Mesendoderm (in vitro differentiated cells): ENCODE measurements at regions not wholly inside any gene's neighbourhood (a gene's known extent, or its start where the extent isn't known, plus 50 kb on each side); places are given as distances from the start of the nearest gene placed in this dataset.

ENCODE experiments used
- DNase-seq: peaks from one replicate; pipeline ENCODE4 v3.0.0; 2013
- H2AK5ac ChIP-seq: 2 replicates; pipeline ENCODE4 v1.6.1; 2013; ENCODE audit warnings: low read length, inconsistent platforms
- H2BK120ac ChIP-seq: 2 replicates; pipeline ENCODE4 v1.6.1; 2013; ENCODE audit warnings: low read depth, mild to moderate bottlenecking, low read length, moderate library complexity, mixed read lengths
- H2BK15ac ChIP-seq: replicated peaks from 2 replicates; pipeline ENCODE4 v1.6.1; 2013; ENCODE audit warnings: low read depth, mild to moderate bottlenecking, moderate library complexity
- H2BK5ac ChIP-seq: 2 replicates; pipeline ENCODE4 v1.6.1; 2013; ENCODE audit warnings: low read length, inconsistent platforms
- H3K18ac ChIP-seq: 2 replicates; pipeline ENCODE4 v1.6.1; 2013; ENCODE audit warnings: mild to moderate bottlenecking, low read length, mixed read lengths
- H3K23ac ChIP-seq: one replicate; pipeline ENCODE4 v1.6.1; 2013; ENCODE audit warnings: low read length
- H3K27ac ChIP-seq: 2 replicates; pipeline ENCODE4 v1.5.1; 2013; ENCODE audit warnings: low read depth, mild to moderate bottlenecking, inconsistent platforms, low read length, moderate library complexity
- H3K27me3 ChIP-seq: 2 replicates; pipeline ENCODE4 v1.6.1; 2013; ENCODE audit warnings: low read length, control low read depth, mild to moderate bottlenecking, inconsistent platforms; ENCODE audit not compliant: insufficient read depth, poor library complexity
- H3K36me3 ChIP-seq: 2 replicates; pipeline ENCODE4 v1.6.1; 2013; ENCODE audit warnings: low read length, inconsistent platforms; ENCODE audit not compliant: control insufficient read depth, insufficient read depth
- H3K4ac ChIP-seq: one replicate; pipeline ENCODE4 v1.6.1; 2013; ENCODE audit warnings: low read depth, mild to moderate bottlenecking, low read length, moderate library complexity
- H3K4me1 ChIP-seq: 2 replicates; pipeline ENCODE4 v1.6.1; 2013; ENCODE audit warnings: low read depth, low read length, inconsistent platforms; ENCODE audit not compliant: control insufficient read depth
- H3K4me2 ChIP-seq: 2 replicates; pipeline ENCODE4 v1.6.1; 2013; ENCODE audit warnings: low read length
- H3K4me3 ChIP-seq: 2 replicates; pipeline ENCODE4 v1.5.1; 2013; ENCODE audit warnings: mild to moderate bottlenecking, low read length
- H3K56ac ChIP-seq: one replicate; pipeline ENCODE4 v1.6.1; 2013; ENCODE audit warnings: low read length
- H3K79me1 ChIP-seq: 2 replicates; pipeline ENCODE4 v1.6.1; 2013; ENCODE audit warnings: low read length, inconsistent platforms
- H3K79me2 ChIP-seq: 2 replicates; pipeline ENCODE4 v1.6.1; 2013; ENCODE audit warnings: mild to moderate bottlenecking, low read length; ENCODE audit not compliant: control insufficient read depth, insufficient read depth
- H3K9ac ChIP-seq: 2 replicates; pipeline ENCODE4 v1.6.1; 2013; ENCODE audit warnings: low read length, inconsistent platforms
- H4K5ac ChIP-seq: one replicate; pipeline ENCODE4 v1.6.1; 2013; ENCODE audit warnings: low read length
- H4K8ac ChIP-seq: one replicate; pipeline ENCODE4 v1.6.1; 2013; ENCODE audit warnings: low read depth, mild to moderate bottlenecking, control low read depth, low read length, moderate library complexity
- WGBS: extraction: QIAGEN DNeasy Blood & Tissue Kit; methylation state at CpG from one replicate; pipeline ENCODE4 v1.1.7; 2013; ENCODE audit warnings: low lambda C conversion rate, missing lambda C conversion rate; ENCODE audit not compliant: insufficient coverage; ENCODE audit errors: extremely low coverage; 5-methylcytosine and 5-hydroxymethylcytosine counted together

DNA sequence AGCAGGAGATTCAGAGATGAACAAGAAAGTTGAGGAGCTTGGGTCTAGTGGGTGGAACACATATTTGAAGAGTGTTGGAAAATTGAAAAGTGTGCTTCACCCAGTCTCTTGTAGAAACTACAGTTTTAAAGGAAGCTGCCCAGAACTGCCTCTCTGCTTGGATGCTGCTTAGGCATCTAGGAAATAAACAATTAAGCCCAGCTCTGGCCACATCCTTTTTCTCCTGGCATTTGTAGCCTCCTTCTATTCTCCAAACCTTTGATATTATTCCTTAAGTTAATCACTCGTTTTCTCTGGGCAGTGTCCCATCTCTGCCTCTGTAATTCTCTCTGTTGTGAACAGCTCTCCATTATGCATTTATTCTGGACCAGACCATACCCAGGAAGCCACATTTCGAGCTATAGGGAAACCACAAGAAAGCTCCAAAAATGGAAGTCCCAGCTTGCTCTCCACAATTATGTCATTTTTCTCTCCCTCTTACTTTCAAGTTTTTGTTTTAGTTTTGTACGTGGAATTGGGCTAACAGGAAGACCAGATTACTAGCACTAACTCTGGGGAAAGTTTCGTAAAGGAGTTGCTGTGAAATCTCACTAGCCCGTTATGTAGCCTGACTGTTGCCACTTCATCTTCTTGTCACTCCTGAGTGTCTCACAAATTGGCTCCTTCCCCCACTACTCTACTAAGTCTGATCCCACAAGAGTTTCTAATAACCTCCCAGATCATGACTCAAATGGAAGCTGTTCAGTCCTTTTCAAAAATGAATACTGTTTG, 102.2 kb downstream of the NTMT2 start:
- H3K23ac ChIP-seq: no peak overlapping the region
- H3K56ac ChIP-seq: no peak overlapping the region
- no peak overlapping the region for H3K4me3 ChIP-seq
- no peak for DNase-seq
- H3K79me2 ChIP-seq: no peaks in the 10 kb centered on the region
- H2AK5ac ChIP-seq: no peak overlapping the region
- no peak overlapping the region for H4K8ac ChIP-seq
- no peak overlapping the region for H3K4ac ChIP-seq
- no peaks in the 10 kb centered on the region for H3K79me1 ChIP-seq
- H3K4me2 ChIP-seq: no peak overlapping the region
- H3K4me1 ChIP-seq: no peaks in the 10 kb centered on the region
- no peak overlapping the region for H2BK120ac ChIP-seq
- no peaks in the 10 kb centered on the region for H3K27me3 ChIP-seq
- no peak overlapping the region for H3K18ac ChIP-seq
- no peak overlapping the region for H3K9ac ChIP-seq
- H4K5ac ChIP-seq: no peak overlapping the region
- no peak overlapping the region for H3K27ac ChIP-seq
- H2BK15ac ChIP-seq: no peak overlapping the region
- H2BK5ac ChIP-seq: no peak overlapping the region
- no CpG with 5 or more reads among the region's 5 CpGs for WGBS
- H3K36me3 ChIP-seq: no peaks in the 10 kb centered on the region

- H3K56ac ChIP-seq: no peak overlapping the region
- WGBS: no CpG with 5 or more reads among the region's 28 CpGs
- no peak overlapping the region for H2BK15ac ChIP-seq
- no peak overlapping the region for H4K8ac ChIP-seq
- H3K36me3 ChIP-seq: no peaks in the 10 kb centered on the region
- H3K79me2 ChIP-seq: no peaks in the 10 kb centered on the region
- H2BK120ac ChIP-seq: no peak overlapping the region
- H4K5ac ChIP-seq: no peak overlapping the region
- H2AK5ac ChIP-seq: no peak overlapping the region
- no peak overlapping the region for H2BK5ac ChIP-seq
- no peak overlapping the region for H3K9ac ChIP-seq
- H3K79me1 ChIP-seq: no peaks in the 10 kb centered on the region
- H3K4me2 ChIP-seq: no peak overlapping the region
- no peak overlapping the region for H3K4ac ChIP-seq
- no peak overlapping the region for H3K4me3 ChIP-seq
- DNase-seq: no peak
- no peaks in the 10 kb centered on the region for H3K27me3 ChIP-seq
- no peak overlapping the region for H3K18ac ChIP-seq
- H3K4me1 ChIP-seq: no peaks in the 10 kb centered on the region
- H3K23ac ChIP-seq: no peak overlapping the region
- H3K27ac ChIP-seq: no peak overlapping the region
Measured at GRCh38 chr1:170250531-170251276, 104.9 kb downstream of the NTMT2 start.

- Histone ChIP-seq H3K4me3 (no peak overlapping the region), H3K56ac (no peak overlapping the region), H3K79me2 (no peaks in the 10 kb centered on the region), H3K79me1 (no peaks in the 10 kb centered on the region), H3K4me1 (no peaks in the 10 kb centered on the region), H3K18ac (no peak overlapping the region), H2BK5ac (no peak overlapping the region), H3K27ac (no peak overlapping the region), H3K36me3 (no peaks in the 10 kb centered on the region), H3K4ac (no peak overlapping the region), H2AK5ac (no peak overlapping the region), H2BK15ac (no peak overlapping the region), H3K9ac (no peak overlapping the region), H3K4me2 (no peak overlapping the region), H4K5ac (no peak overlapping the region), H3K23ac (no peak overlapping the region), H2BK120ac (no peak overlapping the region), H4K8ac (no peak overlapping the region), H3K27me3 (no peaks in the 10 kb centered on the region)
- no CpG with 5 or more reads among the region's 3 CpGs for WGBS
- no peak for DNase-seq
Measured at GRCh38 chr1:170252851-170253579, 107.3 kb downstream of the NTMT2 start.

- H3K79me1 ChIP-seq: no peaks in the 10 kb centered on the region
- no peak overlapping the region for H4K5ac ChIP-seq
- H3K4ac ChIP-seq: no peak overlapping the region
- H2BK120ac ChIP-seq: no peak overlapping the region
- no peaks in the 10 kb centered on the region for H3K27me3 ChIP-seq
- no peak overlapping the region for H2BK5ac ChIP-seq
- H3K56ac ChIP-seq: no peak overlapping the region
- no peak overlapping the region for H4K8ac ChIP-seq
- H3K36me3 ChIP-seq: no peaks in the 10 kb centered on the region
- H3K18ac ChIP-seq: no peak overlapping the region
- H3K4me2 ChIP-seq: no peak overlapping the region
- no peaks in the 10 kb centered on the region for H3K4me1 ChIP-seq
- H3K4me3 ChIP-seq: no peak overlapping the region
- no peaks in the 10 kb centered on the region for H3K79me2 ChIP-seq
- no peak overlapping the region for H3K9ac ChIP-seq
- no peak overlapping the region for H3K23ac ChIP-seq
- no peak overlapping the region for H2BK15ac ChIP-seq
- no peak for DNase-seq
- no CpG with 5 or more reads among the region's 3 CpGs for WGBS
- no peak overlapping the region for H2AK5ac ChIP-seq
- H3K27ac ChIP-seq: no peak overlapping the region
Measured at GRCh38 chr1:170254371-170254770, 108.6 kb downstream of the NTMT2 start.

DNA sequence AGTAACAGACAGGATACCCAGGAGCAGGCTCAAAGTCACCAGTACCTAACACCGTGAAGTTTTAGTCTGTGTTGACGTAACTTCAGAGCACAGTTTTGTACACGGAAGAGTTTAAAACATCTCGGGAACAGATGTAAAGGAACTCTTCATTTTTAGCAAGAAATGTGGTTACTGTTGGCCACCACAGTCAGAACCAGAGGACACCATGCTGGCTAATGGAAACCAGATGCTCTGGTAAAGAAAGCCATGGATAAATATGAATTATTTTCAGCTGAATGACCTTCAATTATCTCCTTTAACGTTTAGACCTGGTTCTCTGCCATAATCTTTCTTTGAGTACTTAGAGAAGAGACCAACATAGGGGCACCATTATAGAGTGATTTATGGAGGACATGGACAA, 115.9 kb downstream of the NTMT2 start:
- H2BK15ac ChIP-seq: no peak overlapping the region
- no peak overlapping the region for H2BK120ac ChIP-seq
- H3K9ac ChIP-seq: no peak overlapping the region
- H3K4me1 ChIP-seq: no peaks in the 10 kb centered on the region
- H3K23ac ChIP-seq: no peak overlapping the region
- H3K4ac ChIP-seq: no peak overlapping the region
- WGBS: no CpG with 5 or more reads among the region's 5 CpGs
- no peak for DNase-seq
- no peak overlapping the region for H2AK5ac ChIP-seq
- H3K4me3 ChIP-seq: no peak overlapping the region
- no peak overlapping the region for H4K5ac ChIP-seq
- H3K56ac ChIP-seq: no peak overlapping the region
- no peaks in the 10 kb centered on the region for H3K27me3 ChIP-seq
- H3K79me2 ChIP-seq: no peaks in the 10 kb centered on the region
- H3K79me1 ChIP-seq: no peaks in the 10 kb centered on the region
- no peak overlapping the region for H3K4me2 ChIP-seq
- no peak overlapping the region for H2BK5ac ChIP-seq
- no peak overlapping the region for H3K27ac ChIP-seq
- H3K36me3 ChIP-seq: no peaks in the 10 kb centered on the region
- H4K8ac ChIP-seq: no peak overlapping the region
- no peak overlapping the region for H3K18ac ChIP-seq
